IMR-90 (cell line): ENCODE measurements at regions not wholly inside any gene's neighbourhood (a gene's known extent, or its start where the extent isn't known, plus 50 kb on each side); places are given as distances from the start of the nearest gene placed in this dataset.
"Not testable (repeated sequence)": the region's sequence is repeated elsewhere in the genome, so short reads cannot be mapped to it uniquely, and the experiment has no call there.

Experiments used
- MAFK ChIP-seq: IDR thresholded peaks from 2 replicates; pipeline ENCODE4 v1.6.1; 2012; ENCODE audit warnings: low read depth, low read length, improper control_type of control experiment
- MXI1 ChIP-seq: IDR thresholded peaks from 2 replicates; pipeline ENCODE4 v1.6.1; 2012; ENCODE audit warnings: low read depth, mild to moderate bottlenecking, low read length, moderate library complexity, borderline replicate concordance
- POLR2A ChIP-seq: IDR thresholded peaks from 2 replicates; pipeline ENCODE4 v1.6.1; 2012; ENCODE audit warnings: mild to moderate bottlenecking, low read depth, low read length
- RFX5 ChIP-seq: IDR thresholded peaks from 2 replicates; pipeline ENCODE4 v1.8.0; 2012; ENCODE audit warnings: low read depth, mild to moderate bottlenecking, low read length, moderate library complexity
- SMC3 ChIP-seq: fragments of 150-350 bp; IDR thresholded peaks from 2 replicates; pipeline ENCODE4 v1.6.1; 2016; ENCODE audit warnings: low read depth, mild to moderate bottlenecking, antibody characterized with exemption, low read length, moderate library complexity
- USF2 ChIP-seq: fragments of 150-350 bp; IDR thresholded peaks from 2 replicates; pipeline ENCODE4 v1.6.1; 2017; ENCODE audit warnings: mild to moderate bottlenecking, antibody characterized with exemption, low read length, low read depth

- TF ChIP-seq MXI1, RFX5, SMC3, USF2, POLR2A, MAFK: not testable (repeated sequence)
These were observed 105.1 kb downstream of the TNFRSF13B start for GRCh38 chr17:16866841-16867240.
